ENCODE measurements at regions not wholly inside any gene's neighbourhood (a gene's known extent, or its start where the extent isn't known, plus 50 kb on each side); places are given as distances from the start of the nearest gene placed in this dataset.
"Not testable (repeated sequence)": the region's sequence is repeated elsewhere in the genome, so short reads cannot be mapped to it uniquely, and the experiment has no call there.

- FAIRE-seq, result no peak
Measured at GRCh38 chr12:105855361-105856047, 283.2 kb downstream of the NUAK1 start.

- no peak for FAIRE-seq
Measured at GRCh38 chr12:105856048-105856405, 282.7 kb downstream of the NUAK1 start.

GRCh38 chr12:105858981-105859710 is 279.6 kb downstream of the NUAK1 start:
- no peak for FAIRE-seq

- FAIRE-seq, result no peak
Measured at GRCh38 chr12:105860561-105861207, 278.1 kb downstream of the NUAK1 start.

- FAIRE-seq, result no peak
Measured at GRCh38 chr12:105861227-105861626, 277.5 kb downstream of the NUAK1 start.

- no peak for FAIRE-seq
Measured at GRCh38 chr12:105862163-105862821, 276.5 kb downstream of the NUAK1 start.

GRCh38 chr12:105864316-105864715 is 274.4 kb downstream of the NUAK1 start:
- no peak for FAIRE-seq

GRCh38 chr12:105864901-105865300 is 273.9 kb downstream of the NUAK1 start:
- no peak for FAIRE-seq

- FAIRE-seq, result no peak
Measured at GRCh38 chr12:105865886-105866285, 272.9 kb downstream of the NUAK1 start.

- no peak for FAIRE-seq
Measured at GRCh38 chr12:105874121-105874520, 264.6 kb downstream of the NUAK1 start.

- FAIRE-seq, result peak; percentile 89
Measured at GRCh38 chr12:105876396-105876927, 262.3 kb downstream of the NUAK1 start.

- no peak for FAIRE-seq
Measured at GRCh38 chr12:105878964-105879363, 259.8 kb downstream of the NUAK1 start.

- FAIRE-seq, result no peak
Measured at GRCh38 chr12:105880824-105881388, 257.8 kb downstream of the NUAK1 start.

- no peak for FAIRE-seq
Measured at GRCh38 chr12:105882404-105882803, 256.4 kb downstream of the NUAK1 start.

GRCh38 chr12:105887131-105887530 is 251.6 kb downstream of the NUAK1 start:
- no peak for FAIRE-seq

- FAIRE-seq, result no peak
Measured at GRCh38 chr12:105888696-105889095, 250.1 kb downstream of the NUAK1 start.

GRCh38 chr12:105892362-105892910 is 246.3 kb downstream of the NUAK1 start:
- no peak for FAIRE-seq

GRCh38 chr12:105895197-105895832 is 243.4 kb downstream of the NUAK1 start:
- FAIRE-seq, result not testable (repeated sequence)

GRCh38 chr12:105897311-105897725 is 241.4 kb downstream of the NUAK1 start:
- no peak for FAIRE-seq

GRCh38 chr12:105898271-105898670 is 240.5 kb downstream of the NUAK1 start:
- FAIRE-seq, result not testable (repeated sequence)

GRCh38 chr12:105899589-105899988 is 239.2 kb downstream of the NUAK1 start:
- no peak for FAIRE-seq

GRCh38 chr12:105906561-105906960 is 232.2 kb downstream of the NUAK1 start:
- no peak for FAIRE-seq
